GM04504 (cell line): ENCODE measurements at regions not wholly inside any gene's neighbourhood (a gene's known extent, or its start where the extent isn't known, plus 50 kb on each side); places are given as distances from the start of the nearest gene placed in this dataset.

Experiments used
- DNase-seq: peaks from one replicate; pipeline ENCODE4 v3.0.0-alpha.2; 2012; ENCODE audit warnings: low read depth

GRCh38 chr5:122721127-122721526 lies 53.8 kb upstream of the SNX2 start:
- no peak for DNase-seq

GRCh38 chr5:122722341-122722740 lies 52.5 kb upstream of the SNX2 start:
- no peak for DNase-seq

- DNase-seq = peak; percentile 69
These were observed 51.1 kb upstream of the SNX2 start for GRCh38 chr5:122723606-122724352.
